ENCODE measurements at regions not wholly inside any gene's neighbourhood (a gene's known extent, or its start where the extent isn't known, plus 50 kb on each side); places are given as distances from the start of the nearest gene placed in this dataset.

- no peak for TF ChIP-seq POLR2A (IDR thresholded peaks at IDR 0.05)
- TF ChIP-seq, protein P1, sequence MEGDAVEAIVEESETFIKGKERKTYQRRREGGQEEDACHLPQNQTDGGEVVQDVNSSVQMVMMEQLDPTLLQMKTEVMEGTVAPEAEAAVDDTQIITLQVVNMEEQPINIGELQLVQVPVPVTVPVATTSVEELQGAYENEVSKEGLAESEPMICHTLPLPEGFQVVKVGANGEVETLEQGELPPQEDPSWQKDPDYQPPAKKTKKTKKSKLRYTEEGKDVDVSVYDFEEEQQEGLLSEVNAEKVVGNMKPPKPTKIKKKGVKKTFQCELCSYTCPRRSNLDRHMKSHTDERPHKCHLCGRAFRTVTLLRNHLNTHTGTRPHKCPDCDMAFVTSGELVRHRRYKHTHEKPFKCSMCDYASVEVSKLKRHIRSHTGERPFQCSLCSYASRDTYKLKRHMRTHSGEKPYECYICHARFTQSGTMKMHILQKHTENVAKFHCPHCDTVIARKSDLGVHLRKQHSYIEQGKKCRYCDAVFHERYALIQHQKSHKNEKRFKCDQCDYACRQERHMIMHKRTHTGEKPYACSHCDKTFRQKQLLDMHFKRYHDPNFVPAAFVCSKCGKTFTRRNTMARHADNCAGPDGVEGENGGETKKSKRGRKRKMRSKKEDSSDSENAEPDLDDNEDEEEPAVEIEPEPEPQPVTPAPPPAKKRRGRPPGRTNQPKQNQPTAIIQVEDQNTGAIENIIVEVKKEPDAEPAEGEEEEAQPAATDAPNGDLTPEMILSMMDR (IDR thresholded peaks at IDR 0.05): no peak
These were observed 266.0 kb downstream of the C7orf25 start for GRCh38 chr7:42645906-42646305.
